Ishikawa (cell line): ENCODE measurements at regions not wholly inside any gene's neighbourhood (a gene's known extent, or its start where the extent isn't known, plus 50 kb on each side); places are given as distances from the start of the nearest gene placed in this dataset.

Source experiments
- CEBPB ChIP-seq: IDR thresholded peaks from 2 replicates; pipeline ENCODE4 v1.6.1; 2012
- EP300 ChIP-seq: IDR thresholded peaks from 2 replicates; pipeline ENCODE4 v1.6.1; 2012; ENCODE audit warnings: borderline replicate concordance
- FOXM1 ChIP-seq: IDR thresholded peaks from 2 replicates; pipeline ENCODE4 v1.6.1; 2012; ENCODE audit warnings: low read depth, borderline replicate concordance
- REST ChIP-seq: IDR thresholded peaks from 2 replicates; pipeline ENCODE4 v1.6.1; 2012; ENCODE audit warnings: low read depth, mild to moderate bottlenecking
- TCF12 ChIP-seq: IDR thresholded peaks from 2 replicates; pipeline ENCODE4 v1.6.1; 2012; ENCODE audit warnings: low read depth
- USF1 ChIP-seq: IDR thresholded peaks from 2 replicates; pipeline ENCODE4 v1.6.1; 2012
- YY1 ChIP-seq: IDR thresholded peaks from 2 replicates; pipeline ENCODE4 v1.6.1; 2012; ENCODE audit warnings: low read depth
- TF ChIP-seq, protein P1 (sequence below): IDR thresholded peaks from 2 replicates; pipeline ENCODE4 v1.6.1; 2012

- TF ChIP-seq REST (no peak), EP300 (no peak), USF1 (no peak), TCF12 (no peak), CEBPB (no peak), YY1 (no peak), FOXM1 (no peak)
- TF ChIP-seq, protein P1, sequence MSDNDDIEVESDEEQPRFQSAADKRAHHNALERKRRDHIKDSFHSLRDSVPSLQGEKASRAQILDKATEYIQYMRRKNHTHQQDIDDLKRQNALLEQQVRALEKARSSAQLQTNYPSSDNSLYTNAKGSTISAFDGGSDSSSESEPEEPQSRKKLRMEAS = no peak
These were observed 207.9 kb downstream of the ICOS start for GRCh38 chr2:204144492-204144891.
